NCI-H187 (cell line): ENCODE measurements at regions not wholly inside any gene's neighbourhood (a gene's known extent, or its start where the extent isn't known, plus 50 kb on each side); places are given as distances from the start of the nearest gene placed in this dataset.

Experiments used
- DNase-seq, 2 experiments: peaks; one replicate each; lab custom pipeline; 2025; lab: John Stamatoyannopoulos, UW

DNA sequence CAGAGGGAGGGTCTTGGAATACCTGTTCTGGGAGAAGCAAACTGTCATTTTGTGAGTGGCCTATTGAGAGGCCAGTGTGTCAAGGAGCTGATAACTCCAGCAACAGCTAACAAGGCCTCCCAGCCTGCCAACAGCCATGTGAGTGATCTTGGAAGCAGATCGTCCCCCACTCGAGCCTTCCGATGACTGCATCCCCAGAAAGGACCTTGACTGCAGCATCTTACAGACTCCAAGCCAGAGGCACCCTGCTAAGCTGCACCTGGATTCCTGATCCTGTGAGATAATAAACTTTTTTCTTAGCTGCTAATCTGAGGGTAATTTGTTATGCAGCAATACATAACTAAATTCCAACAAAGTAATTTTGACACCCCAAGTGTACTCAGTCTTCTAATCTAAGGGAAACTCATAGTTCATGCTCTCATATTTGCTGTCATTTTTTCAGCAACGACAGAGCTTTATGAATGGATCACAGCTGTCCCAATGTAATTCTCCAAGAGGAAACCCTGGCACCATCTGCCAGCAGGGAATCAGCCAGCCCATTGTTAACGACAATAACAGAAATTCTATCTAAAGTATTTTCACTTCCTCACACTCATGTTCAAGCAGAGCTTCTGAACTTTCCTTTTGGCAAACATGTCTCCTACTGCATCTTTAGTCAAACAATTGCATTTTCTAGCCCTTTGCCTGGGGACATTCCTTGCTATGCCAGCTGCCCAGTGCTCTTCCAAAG lies 470.2 kb upstream of the BTBD3 start:
- no peak for DNase-seq

DNA sequence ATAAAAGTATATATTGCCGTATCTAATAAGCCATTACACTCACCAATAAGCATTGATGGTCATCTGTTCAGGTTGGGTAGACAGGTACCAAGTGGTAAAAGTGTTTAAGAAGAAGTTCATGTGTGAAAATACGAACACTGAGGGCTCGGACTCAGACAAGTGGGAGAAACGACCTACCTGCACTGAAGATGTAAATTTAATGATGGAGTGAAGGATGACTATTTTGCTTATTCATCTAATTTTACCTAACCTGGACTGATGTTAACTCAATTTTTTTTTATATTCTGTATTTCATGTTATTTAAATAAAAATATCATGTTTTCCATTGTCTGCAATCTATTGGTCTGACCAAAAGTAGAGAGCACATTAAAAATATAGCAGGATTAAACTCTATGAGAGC lies 469.1 kb upstream of the BTBD3 start:
- no peak for DNase-seq

DNA sequence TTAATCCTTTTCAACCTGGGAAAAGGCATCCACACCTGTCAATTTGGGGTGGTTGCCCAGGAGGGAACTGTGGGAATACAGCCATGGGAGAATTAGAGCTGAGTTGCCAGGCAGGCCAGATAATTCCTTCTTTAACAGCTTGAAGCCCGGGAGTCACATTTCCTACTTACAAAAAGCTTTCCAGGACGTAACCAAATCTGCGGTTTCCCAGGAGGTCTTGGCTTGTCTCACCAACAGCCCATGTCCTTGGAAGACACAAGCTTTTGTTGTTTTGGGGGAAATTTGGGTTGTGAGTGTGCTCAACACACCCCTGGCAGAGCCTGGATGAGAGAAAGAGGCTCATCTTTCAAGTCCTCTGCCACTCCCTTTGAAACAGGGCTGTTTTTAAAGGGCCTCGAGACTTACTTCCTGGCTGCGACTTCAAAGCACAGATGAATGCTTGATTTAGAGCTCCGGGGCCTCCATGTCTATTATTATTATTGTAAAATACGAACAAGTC lies 465.9 kb upstream of the BTBD3 start:
- DNase-seq: peak in 1 of 2 experiments; percentile 20

DNA sequence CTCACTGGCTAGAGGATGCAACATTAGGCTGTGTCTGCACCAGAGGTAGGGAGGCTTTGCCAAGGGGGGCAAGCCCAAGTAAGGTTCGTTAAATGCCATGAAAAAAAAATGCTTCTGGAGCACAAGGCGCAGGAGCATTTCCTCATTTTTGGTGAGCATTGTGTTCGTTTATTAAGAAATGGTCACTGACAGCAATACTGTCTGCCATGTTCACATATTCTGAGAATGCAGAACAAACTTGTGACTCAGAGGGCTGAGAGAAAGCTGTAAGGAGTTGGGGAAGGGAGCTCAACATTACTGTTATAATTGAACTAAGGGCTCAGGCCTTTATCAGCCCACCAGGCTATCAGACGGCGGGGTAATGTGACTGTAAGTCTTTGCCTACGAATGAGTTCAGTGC lies 465.4 kb upstream of the BTBD3 start:
- DNase-seq: no peak

DNA sequence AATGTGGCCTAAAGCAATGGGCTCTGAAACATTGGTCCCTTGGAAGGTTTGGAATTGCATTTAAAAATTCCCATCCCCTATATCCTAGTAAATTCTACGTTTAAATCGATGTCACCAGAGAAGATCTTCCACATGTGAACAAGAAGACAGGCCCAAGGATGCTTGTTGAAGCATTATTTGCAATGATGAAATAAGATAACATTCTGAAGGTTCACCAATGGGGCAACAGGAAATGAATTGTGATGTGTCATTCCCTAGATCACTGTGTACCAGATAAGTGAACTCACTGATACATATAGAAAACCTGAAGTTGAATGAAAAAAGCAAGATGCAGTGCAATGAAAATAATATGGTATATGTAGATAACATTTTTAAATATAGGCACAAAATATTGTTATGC lies 464.3 kb upstream of the BTBD3 start:
- DNase-seq: no peak

DNA sequence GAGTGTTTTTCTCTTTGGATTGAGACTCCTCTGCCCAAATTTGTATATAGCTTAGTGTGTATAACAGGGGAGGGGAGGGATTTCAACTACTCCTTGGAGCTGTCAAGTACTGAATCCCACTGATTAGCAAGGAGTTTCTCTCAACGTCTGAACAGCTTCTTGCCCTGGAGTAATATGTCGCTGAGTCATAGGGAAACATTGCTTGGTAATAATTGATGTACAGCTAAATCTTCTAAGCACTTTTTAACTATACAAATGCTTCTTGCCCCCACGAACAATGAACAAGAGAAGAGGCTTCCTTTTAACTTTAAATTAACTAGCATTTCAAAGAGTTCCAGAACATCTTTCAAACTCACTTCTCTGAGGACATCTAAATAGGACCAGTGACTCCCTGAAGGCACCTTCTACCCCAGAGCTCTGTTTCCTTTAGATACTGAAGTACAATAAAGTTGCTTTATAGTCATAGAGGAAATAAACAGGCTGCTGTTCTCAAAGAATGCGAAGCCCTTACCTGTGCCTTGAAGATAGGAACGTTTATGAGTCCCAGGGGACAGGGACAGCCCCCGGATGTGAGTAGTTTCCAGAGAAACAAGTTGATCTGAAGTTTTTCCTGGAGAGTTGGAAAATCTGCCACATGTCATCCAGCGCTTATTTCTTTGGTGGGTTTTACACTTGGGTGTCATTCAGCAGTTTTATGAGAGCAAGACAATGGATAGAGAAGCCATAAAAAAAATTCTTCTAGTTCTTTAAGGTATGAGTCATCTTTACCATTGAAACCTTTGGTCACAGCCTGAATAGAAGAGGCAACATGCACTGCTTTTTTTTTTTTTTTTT lies 462.5 kb upstream of the BTBD3 start:
- DNase-seq: no peak

DNA sequence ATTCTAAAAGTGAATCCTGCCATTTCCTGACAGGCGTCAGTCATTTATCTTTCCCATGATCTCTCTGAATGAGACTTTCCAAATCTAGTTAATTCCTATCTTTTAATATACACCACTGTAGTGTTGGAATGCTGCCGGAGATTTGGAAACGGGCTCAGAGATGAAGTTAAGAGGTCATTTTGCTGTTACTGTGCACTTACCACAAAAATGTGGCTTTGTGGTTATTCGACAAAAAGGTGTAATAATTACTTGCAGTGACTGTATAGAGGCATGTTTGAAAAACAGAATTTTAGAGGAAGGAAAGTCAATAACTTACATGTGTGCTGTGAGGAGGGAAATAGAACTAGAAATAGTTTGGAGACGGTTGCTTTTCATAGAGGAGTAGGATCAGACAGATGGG lies 460.2 kb upstream of the BTBD3 start:
- no peak for DNase-seq

DNA sequence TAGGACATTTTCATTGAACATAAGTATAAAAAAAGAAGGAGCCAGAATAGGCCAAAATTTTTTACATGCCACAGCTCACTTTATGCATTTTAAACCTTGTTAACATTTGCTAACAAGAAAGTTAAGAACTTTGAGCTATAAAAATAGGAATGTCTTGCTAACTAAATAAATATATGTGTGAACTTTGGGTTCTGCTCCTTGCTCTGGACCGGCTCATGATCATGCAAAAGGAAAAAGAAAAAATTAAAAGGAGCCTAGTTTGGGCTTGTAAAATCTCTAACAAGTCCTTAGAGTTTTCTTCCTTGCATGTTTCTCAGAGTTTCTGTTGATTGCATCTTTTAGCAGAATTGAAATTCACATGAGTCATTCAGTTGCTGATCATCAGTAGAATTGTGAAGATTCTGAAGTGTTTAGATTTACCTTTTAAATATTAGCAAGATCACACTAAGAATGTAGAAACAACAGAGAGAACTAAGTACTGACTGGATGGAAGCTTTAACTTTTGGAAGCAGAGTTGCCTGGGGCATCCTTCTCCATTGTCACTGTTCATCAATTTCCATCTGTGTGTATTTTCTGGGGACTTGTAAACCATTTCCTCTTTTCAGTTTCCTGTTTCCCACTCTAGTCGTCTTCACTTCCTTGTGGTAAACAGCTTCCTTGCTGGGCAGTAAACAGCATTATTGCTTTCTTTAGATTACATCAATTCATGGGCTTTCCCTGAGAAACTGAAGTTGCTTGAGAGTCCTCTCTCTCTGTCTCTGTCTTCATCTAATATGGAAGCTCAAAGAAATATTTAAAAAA lies 458.4 kb upstream of the BTBD3 start:
- DNase-seq: no peak

DNA sequence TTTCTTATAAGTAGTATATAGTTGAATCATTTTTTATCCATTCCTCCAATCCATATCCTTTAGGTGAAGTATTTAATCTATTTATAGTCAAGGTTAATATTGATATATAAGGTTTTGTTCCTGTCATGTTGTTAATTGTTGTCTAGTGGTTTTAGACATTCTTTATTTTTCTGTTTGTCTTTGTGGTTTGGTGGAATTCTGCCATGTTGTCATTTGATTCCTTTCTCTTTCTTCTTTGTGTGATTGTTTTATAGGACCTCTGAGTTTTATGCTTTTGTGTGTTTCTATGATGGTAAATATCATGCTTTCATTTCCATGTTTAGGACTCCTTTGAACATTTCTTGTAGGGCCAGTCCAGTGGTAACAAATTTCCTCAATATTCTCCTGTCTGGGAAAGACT lies 450.3 kb upstream of the BTBD3 start:
- no peak for DNase-seq

DNA sequence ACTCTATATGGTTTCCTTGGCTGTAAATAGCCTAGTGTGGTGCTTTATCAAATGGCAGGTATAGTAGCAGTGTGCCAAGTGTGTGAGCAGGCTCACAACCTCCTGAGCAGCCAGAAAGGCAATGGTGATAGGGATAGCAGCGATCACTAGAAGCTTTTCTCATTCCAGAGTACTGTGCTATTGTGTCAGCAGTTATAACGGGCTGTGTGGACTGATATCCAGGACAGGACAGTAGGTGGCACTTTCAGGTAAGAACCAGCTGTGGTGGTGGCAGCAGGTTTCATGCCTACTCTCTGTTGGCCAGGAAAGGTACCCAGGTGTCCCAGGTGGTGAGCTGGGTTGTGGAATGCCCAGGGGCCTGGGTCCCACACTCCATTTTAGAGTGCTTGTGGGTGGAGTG lies 448.8 kb upstream of the BTBD3 start:
- DNase-seq: no peak

DNA sequence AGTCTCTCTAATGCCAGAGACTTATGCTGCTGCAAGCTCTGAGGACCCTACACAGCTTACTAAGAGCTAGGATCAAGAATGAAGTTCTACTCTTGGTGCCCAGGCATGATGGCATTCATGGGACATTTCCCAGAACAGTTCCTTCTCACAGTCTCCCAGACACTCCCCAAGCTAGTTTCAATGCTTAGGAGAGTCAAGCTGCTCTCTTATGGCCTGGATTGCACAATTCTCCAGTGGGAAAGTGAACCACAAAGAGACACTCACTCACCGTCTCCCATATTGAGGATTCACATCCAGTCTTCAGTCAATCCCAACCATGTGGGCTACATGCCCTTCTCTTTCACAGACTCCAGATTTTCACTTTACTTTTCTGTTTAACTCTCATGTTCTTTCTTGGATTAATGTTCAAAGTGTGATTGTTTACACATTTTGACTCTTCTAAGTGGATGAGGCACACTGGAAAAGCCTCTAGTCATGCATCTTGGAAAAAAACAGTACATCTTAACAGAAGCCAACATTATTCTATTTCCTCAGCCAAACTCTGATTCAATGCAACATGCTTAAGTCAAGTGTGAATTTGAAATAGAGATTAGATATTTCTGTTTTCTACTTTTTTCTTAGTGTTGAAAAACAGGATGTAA lies 447.8 kb upstream of the BTBD3 start:
- DNase-seq: no peak

DNA sequence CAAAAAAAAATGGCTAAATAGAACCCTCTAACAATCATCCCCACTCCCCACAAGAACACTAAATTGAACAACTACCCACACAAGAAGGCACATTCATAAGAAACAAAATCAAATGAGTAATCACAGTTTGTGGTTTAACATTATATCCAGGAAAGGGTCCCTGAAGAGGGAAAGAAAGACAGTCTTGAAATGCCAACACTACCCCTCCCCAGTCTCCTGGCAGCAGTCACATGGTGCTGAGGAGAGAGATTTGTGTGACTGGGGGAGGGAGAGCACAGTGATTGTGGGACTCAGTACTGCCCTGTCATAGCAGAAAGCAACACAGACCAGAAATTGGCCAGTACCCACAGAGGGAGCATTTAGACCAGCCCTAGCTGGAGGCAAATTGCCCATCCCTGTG lies 443.7 kb upstream of the BTBD3 start:
- no peak for DNase-seq

DNA sequence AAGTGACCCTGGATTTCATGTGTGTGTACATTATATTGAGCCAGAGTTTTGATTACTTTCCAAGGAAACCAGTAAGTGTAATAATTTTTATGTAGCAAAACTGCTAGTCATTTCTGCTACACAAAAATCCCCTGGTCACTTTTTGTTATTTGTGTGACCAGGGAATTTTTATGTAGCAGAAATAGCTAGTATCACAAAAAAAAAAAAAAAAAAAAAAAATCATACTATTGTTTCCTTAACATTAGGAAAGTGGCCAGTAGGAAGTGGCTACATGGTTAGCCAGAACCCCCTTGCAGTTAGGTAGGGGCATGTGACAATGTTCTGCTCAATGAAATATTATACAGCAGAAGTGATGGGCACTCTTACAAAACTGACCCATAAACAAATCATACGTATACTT lies 434.0 kb upstream of the BTBD3 start:
- no peak for DNase-seq

DNA sequence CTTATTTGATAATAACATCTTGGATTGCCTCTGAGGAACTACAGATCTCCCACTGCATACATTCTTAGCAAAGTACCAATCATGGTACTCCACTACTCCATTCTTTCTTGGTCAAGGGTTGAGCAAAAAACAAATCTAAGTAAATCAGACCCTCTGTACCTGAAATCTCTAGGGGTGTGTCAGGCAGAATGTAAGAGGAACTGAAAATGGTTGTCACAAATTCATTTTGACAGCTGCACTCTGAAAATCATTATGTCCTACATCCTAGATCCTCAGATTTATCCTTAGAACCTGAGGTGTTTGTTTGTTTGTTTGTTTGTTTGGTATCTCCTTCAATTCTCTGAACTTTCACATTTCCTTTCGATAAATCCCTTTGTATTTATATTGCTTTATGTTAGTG lies 433.2 kb upstream of the BTBD3 start:
- DNase-seq: no peak

DNA sequence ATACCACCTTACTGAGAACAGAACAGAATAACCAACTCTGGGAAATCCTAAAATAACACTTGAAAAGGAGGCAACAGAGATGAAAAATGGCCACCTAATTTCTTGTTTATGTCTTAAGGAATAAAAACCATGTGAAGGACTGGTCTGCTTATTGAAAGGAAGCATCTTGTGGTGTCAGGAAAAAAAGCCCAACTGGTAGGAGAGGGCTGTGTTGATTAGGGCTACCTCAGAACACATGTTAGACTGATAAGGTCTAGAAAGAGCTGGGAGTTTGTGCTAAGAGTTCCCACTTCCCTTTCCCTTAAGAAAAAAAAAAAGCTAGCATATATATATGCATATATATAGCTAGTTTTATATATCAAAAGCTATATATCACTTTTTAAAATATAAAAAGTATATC lies 425.3 kb upstream of the BTBD3 start:
- DNase-seq: no peak

DNA sequence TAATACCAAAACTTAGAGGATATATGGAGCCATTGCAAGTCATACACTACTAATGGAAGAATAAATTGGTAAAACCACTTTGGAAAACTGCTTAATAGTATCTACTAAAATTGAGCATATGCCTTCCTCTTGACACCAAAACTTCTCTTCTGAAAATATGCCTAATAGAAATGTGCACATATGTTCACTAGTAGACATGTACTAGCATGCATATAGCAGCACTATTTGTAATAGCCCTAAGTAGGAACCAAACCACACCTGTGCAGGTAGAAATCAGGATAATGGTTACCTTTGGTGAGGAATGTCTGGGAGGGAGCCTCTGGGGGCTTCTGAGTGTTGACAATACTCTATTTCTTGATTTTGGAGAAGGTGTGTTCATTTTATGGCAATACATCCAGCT lies 424.8 kb upstream of the BTBD3 start:
- DNase-seq: no peak

DNA sequence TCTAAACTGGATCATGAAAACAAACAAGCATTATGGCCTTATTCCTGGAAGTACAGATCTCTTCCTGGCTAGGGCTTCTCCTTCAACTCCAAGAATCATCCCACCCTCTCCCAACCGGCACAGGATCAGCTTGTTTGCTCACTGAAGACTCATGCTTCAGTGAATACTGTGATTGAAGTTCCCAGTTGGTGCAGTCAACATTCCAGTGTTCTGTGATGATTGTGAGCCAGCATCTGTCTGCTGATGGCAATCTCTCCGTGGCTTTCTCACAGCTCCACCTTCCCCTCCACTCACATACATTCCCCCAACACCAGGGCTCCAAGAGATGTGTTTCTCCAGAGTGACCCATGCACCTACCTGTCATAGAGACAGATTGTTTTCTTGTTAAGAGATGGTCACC lies 421.3 kb upstream of the BTBD3 start:
- DNase-seq: no peak

DNA sequence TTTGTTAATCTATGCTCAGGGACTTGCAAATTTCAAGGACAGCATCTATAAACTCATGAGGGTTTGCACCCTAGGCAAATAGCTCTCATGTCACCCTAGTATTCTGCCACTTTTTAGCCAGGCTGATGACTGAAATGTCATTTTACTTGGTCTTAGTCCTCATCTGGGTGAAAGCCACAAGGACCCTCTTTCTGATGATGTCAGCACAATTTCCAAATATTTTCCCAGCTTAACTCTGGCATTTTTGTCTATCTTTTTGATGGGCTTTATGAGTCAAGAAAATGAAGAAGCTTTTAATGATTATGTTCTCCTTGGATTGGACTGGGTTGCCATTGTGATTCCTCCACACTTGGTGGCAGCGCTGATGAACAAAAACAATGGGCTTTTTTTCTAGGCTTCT lies 420.1 kb upstream of the BTBD3 start:
- no peak for DNase-seq

DNA sequence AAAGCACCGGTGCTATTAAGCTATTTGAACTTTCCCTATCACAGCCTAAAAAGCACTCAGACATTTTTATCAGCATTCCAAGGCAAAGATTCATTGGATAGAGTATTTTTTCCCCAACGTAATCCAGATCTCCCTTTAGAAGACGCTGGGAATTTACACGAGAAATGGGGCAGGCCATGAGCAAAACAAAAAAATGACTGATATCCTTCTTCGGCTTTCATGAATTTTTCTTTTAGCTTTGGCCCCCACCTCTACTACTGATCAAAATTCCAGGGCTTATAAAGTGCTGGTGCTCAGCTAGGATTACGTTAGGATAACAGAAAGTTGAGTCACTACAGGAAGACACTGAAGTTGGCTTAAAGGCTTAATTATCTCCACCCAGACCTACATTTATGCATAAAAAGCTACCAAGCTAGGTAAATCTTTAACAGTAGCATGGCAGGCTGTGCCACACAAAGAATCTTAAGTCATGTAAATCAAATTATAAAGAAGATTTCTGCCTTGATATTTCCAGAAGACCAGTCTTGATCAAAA lies 418.5 kb upstream of the BTBD3 start:
- no peak for DNase-seq

DNA sequence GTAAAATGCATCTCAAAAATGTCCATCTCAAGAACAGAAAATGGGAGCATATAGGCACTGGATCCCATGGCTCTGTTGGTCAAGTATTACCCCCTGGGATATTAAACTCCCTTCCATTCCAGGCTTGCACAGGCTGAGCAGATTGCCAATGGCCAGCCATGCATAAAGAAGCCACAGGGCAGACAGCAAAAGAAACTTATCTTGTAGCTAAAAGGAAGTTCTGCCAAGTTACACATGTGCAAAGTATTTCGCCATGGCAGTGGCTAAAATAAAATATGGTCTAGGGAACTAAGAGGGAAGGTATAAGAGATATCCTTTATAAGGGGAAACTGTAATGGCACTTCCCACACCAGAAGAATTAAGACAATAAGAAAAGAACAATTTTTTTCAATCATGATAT lies 415.6 kb upstream of the BTBD3 start:
- DNase-seq: no peak

DNA sequence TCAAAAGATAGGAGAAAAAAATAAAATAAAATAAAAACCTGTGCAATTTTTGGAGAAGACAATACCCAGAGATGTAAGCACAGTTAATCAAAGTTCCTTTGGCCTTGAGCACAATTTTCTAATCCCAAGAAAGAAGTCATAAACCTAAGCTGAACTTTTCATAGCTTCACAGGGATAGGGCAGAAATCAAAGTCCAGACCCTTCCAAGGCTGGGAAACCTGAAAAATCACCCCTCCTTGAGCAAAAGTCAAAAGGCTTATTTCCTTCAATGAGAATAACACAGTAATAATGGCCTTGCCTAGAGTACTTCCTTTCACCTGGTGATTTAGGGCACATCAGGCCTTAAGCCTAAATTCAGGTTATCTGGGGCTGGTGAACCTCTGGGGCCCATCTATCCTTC lies 415.0 kb upstream of the BTBD3 start:
- no peak for DNase-seq

DNA sequence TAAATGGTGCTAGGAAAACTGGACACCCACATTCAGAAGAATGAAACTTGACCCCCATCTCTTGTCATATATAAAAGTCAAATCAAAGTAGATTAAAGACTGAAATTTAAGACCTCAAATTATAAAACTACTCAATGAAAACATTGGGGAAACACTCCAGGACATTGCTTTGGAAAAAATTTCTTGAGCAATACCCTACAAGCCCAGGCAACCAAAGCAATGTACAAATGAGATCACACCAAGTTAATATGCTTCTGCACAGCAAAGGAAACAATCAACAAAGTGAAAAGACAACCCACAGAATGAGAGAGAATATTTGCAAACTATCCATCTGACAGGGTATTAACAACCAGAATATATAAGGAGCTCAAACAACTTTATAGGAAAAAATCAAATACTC lies 407.9 kb upstream of the BTBD3 start:
- no peak for DNase-seq
